Adrenal gland (tissue), 5 donors: ENCODE measurements at regions not wholly inside any gene's neighbourhood (a gene's known extent, or its start where the extent isn't known, plus 50 kb on each side); places are given as distances from the start of the nearest gene placed in this dataset.

ENCODE experiments used
- CTCF ChIP-seq, 6 experiments: fragments of 450-650 bp in 4 of 6; fragments of 200-600 bp in 2 of 6; sonication (generic) in 1 of 6; IDR thresholded peaks; 1 replicate in 5 of 6; 2 replicates in 1 of 6; pipeline versions ENCODE4 v1.5.1 to v1.8.0; 2016 to 2021; ENCODE audit warnings: antibody characterized with exemption in 6 of 6, mild to moderate bottlenecking in 2 of 6, moderate library complexity in 1 of 6
- POLR2A ChIP-seq, 2 donors: fragments of 450-650 bp; IDR thresholded peaks; one replicate each; pipeline ENCODE4 v1.6.1; 2017; ENCODE audit warnings: antibody characterized with exemption in 2 of 2, mild to moderate bottlenecking in 2 of 2, moderate library complexity in 1 of 2
- donor health status: DM: no; HTN: no; CAD: no.

- TF ChIP-seq POLR2A (IDR thresholded peaks at IDR 0.05) (no peak), CTCF (IDR thresholded peaks at IDR 0.05) (no peak)
These were observed 231.1 kb upstream of the HS6ST1 start for GRCh38 chr2:128549646-128550260.
